Calu3 (cell line): ENCODE measurements at regions not wholly inside any gene's neighbourhood (a gene's known extent, or its start where the extent isn't known, plus 50 kb on each side); places are given as distances from the start of the nearest gene placed in this dataset.

ENCODE experiments used
- BruUV-seq: library from RNA; stranded (reverse); fragments of 400-500 nt; replicated peaks from 2 replicates; lab custom pipeline; 2021; lab: Mats Ljungman, UMichigan
- CTCF ChIA-PET: fragments of 300-600 bp; sonication (Branson Sonifier 250); formaldehyde crosslinking; loops from one replicate; lab custom pipeline; 2022; ENCODE audit warnings: antibody characterized with exemption; lab: Charles Lee
- DNase-seq: peaks from one replicate; pipeline ENCODE4 v3.0.0; 2022
- H3K27ac Mint-ChIP-seq: one replicate; pipeline ENCODE4 v1.8.0; 2022; ENCODE audit warnings: mixed read lengths; ENCODE audit not compliant: unreplicated experiment
- H3K27me3 Mint-ChIP-seq: one replicate; pipeline ENCODE4 v1.8.0; 2022; ENCODE audit warnings: mixed read lengths; ENCODE audit not compliant: unreplicated experiment
- H3K36me3 Mint-ChIP-seq: one replicate; pipeline ENCODE4 v1.8.0; 2022; ENCODE audit warnings: mild to moderate bottlenecking, moderate library complexity, mixed read lengths; ENCODE audit not compliant: insufficient read depth, unreplicated experiment
- H3K4me1 Mint-ChIP-seq: one replicate; pipeline ENCODE4 v1.8.0; 2022; ENCODE audit warnings: mild to moderate bottlenecking, low read depth, mixed read lengths; ENCODE audit not compliant: unreplicated experiment
- H3K4me3 Mint-ChIP-seq: one replicate; pipeline ENCODE4 v1.8.0; 2022; ENCODE audit warnings: mild to moderate bottlenecking, low read depth, moderate library complexity, mixed read lengths; ENCODE audit not compliant: unreplicated experiment
- H3K9me3 Mint-ChIP-seq: one replicate; pipeline ENCODE4 v1.8.0; 2022; ENCODE audit warnings: low read depth, mixed read lengths; ENCODE audit not compliant: unreplicated experiment
- CTCF ChIP-seq: fragments of 200-600 bp; IDR thresholded peaks from one replicate; pipeline ENCODE4 v1.8.0; 2022; ENCODE audit warnings: antibody characterized with exemption; ENCODE audit not compliant: unreplicated experiment
- intact Hi-C: fragments of 100-400 bp; cut with micrococcal nuclease; formaldehyde crosslinking; loops from one replicate; pipeline ENCODE4 v1.10.0; 2022; ENCODE audit not compliant: unreplicated experiment

- no peak overlapping the region for H3K4me3 Mint-ChIP-seq
- BruUV-seq = no TSS peak
- no peak for DNase-seq
- H3K36me3 Mint-ChIP-seq = no peaks in the 10 kb centered on the region
- no peaks in the 10 kb centered on the region for H3K4me1 Mint-ChIP-seq
- intact Hi-C loops = no loop called here
- CTCF ChIA-PET = no interaction called here
- TF ChIP-seq CTCF = no peak
- no peak overlapping the region for H3K27ac Mint-ChIP-seq
- no peaks in the 10 kb centered on the region for H3K9me3 Mint-ChIP-seq
- H3K27me3 Mint-ChIP-seq = no peaks in the 10 kb centered on the region
Observed at GRCh38 chr4:19375931-19376330, 875.8 kb upstream of the SLIT2 start.

- CTCF ChIA-PET = interaction anchor here (0.6 kb wide), 1 partner anchor 54 kb away, joined by 7 read pairs; no protein-coding TSS in a partner anchor
- DNase-seq = no peak
- no peaks in the 10 kb centered on the region for H3K4me1 Mint-ChIP-seq
- BruUV-seq = no TSS peak
- no peak overlapping the region for H3K27ac Mint-ChIP-seq
- H3K36me3 Mint-ChIP-seq = no peaks in the 10 kb centered on the region
- no peak for TF ChIP-seq CTCF
- H3K27me3 Mint-ChIP-seq = no peaks in the 10 kb centered on the region
- intact Hi-C loops = no loop called here
- H3K4me3 Mint-ChIP-seq = no peak overlapping the region
- no peaks in the 10 kb centered on the region for H3K9me3 Mint-ChIP-seq
Observed at GRCh38 chr4:19375136-19375804, 876.4 kb upstream of the SLIT2 start.

GRCh38 chr4:19372390-19372789 is 879.3 kb upstream of the SLIT2 start:
- H3K27ac Mint-ChIP-seq = no peak overlapping the region
- DNase-seq = no peak
- no TSS peak for BruUV-seq

GRCh38 chr4:19368800-19369199 is 882.9 kb upstream of the SLIT2 start:
- Mint-ChIP-seq H3K36me3 (no peaks in the 10 kb centered on the region), H3K4me1 (no peaks in the 10 kb centered on the region), H3K9me3 (no peaks in the 10 kb centered on the region), H3K27me3 (no peaks in the 10 kb centered on the region), H3K4me3 (no peak overlapping the region), H3K27ac (no peak overlapping the region)
- no peak for TF ChIP-seq CTCF
- no peak for DNase-seq
- CTCF ChIA-PET = no interaction called here
- BruUV-seq = no TSS peak
- intact Hi-C loops = no loop called here

More at GRCh38 chr4:19372390-19372789, 879.3 kb upstream of the SLIT2 start:
- Mint-ChIP-seq H3K9me3 (no peaks in the 10 kb centered on the region), H3K27me3 (no peaks in the 10 kb centered on the region), H3K36me3 (no peaks in the 10 kb centered on the region), H3K4me1 (no peaks in the 10 kb centered on the region), H3K4me3 (no peak overlapping the region)
- no peak for TF ChIP-seq CTCF
- intact Hi-C loops = no loop called here
- CTCF ChIA-PET = no interaction called here
